Subcutaneous abdominal adipose tissue (tissue), 5 donors: ENCODE measurements at regions not wholly inside any gene's neighbourhood (a gene's known extent, or its start where the extent isn't known, plus 50 kb on each side); places are given as distances from the start of the nearest gene placed in this dataset.

Experiments used
- H3K27ac ChIP-seq: one replicate; pipeline ENCODE4 v1.7.0; 2013; ENCODE audit warnings: low read depth, mild to moderate bottlenecking, inconsistent platforms, low read length, moderate library complexity
- H3K27me3 ChIP-seq, 5 donors: one replicate each; pipeline ENCODE4 v1.7.0; 2013; ENCODE audit warnings: low read length in 5 of 5, inconsistent platforms in 1 of 5; ENCODE audit not compliant: control insufficient read depth in 5 of 5, insufficient read depth in 4 of 5
- H3K36me3 ChIP-seq, 5 donors: one replicate each; pipeline ENCODE4 v1.7.0; 2013; ENCODE audit warnings: low read length in 5 of 5; ENCODE audit not compliant: control insufficient read depth in 5 of 5, insufficient read depth in 5 of 5
- H3K4me1 ChIP-seq, 5 donors: one replicate each; pipeline ENCODE4 v1.7.0; 2013; ENCODE audit warnings: low read length in 5 of 5, mild to moderate bottlenecking in 3 of 5, moderate library complexity in 1 of 5; ENCODE audit not compliant: control insufficient read depth in 5 of 5, insufficient read depth in 5 of 5
- H3K4me3 ChIP-seq, 5 donors: one replicate each; pipeline ENCODE4 v1.7.0; 2013; ENCODE audit warnings: low read length in 5 of 5, low read depth in 1 of 5
- H3K9ac ChIP-seq, 5 donors: one replicate each; pipeline ENCODE4 v1.7.0; 2013; ENCODE audit warnings: low read length in 5 of 5, mild to moderate bottlenecking in 4 of 5, moderate library complexity in 3 of 5
- H3K9me3 ChIP-seq, 5 donors: one replicate each; pipeline ENCODE4 v1.7.0; 2013; ENCODE audit warnings: low read length in 5 of 5; ENCODE audit not compliant: control insufficient read depth in 5 of 5
- donor health status: healthy.
- donor health status: healthy.
- donor health status: healthy.
- donor health status: healthy.
- donor health status: healthy.

- H3K4me3 ChIP-seq: no peak overlapping the region
Observed at GRCh38 chr4:45353161-45353560, 626.8 kb upstream of the GNPDA2 start.

DNA sequence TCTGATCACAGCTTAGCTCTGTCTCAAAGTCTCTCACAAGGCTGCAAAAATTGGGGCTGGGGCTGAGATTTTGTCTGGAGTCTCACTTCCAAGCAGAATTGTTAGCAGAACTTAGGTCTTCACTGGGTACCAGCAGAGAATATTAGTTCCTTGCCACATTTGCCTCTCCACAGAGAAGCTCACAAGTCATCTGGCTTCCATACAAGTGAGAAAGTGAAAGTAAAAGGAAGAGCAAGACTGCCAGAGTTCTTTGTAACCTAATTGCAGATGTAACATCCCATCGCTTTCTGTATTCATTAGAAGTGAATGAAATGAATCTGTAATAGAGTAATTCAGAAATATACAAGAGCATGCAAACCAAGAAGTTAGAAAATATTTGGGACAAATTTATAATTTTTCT lies 624.1 kb upstream of the GNPDA2 start:
- peak overlapping the region in 2 of 5 donors; percentile 16 to 26 for H3K9ac ChIP-seq
- H3K9me3 ChIP-seq: no peaks in the 10 kb centered on the region
- H3K27me3 ChIP-seq: no peaks in the 10 kb centered on the region
- H3K27ac ChIP-seq: no peak overlapping the region
- H3K4me1 ChIP-seq: peaks cover 0 to 4% (median 0%) of the 10 kb centered on the region in 5 donors
- no peaks in the 10 kb centered on the region for H3K36me3 ChIP-seq
- peak overlapping the region in 3 of 5 donors; percentile 28 to 40 (median 35) for H3K4me3 ChIP-seq

More at GRCh38 chr4:45353161-45353560, 626.8 kb upstream of the GNPDA2 start:
- H3K4me1 ChIP-seq: peaks cover 0 to 4% (median 0%) of the 10 kb centered on the region in 5 donors
- H3K9ac ChIP-seq: no peak overlapping the region
- no peaks in the 10 kb centered on the region for H3K36me3 ChIP-seq
- no peaks in the 10 kb centered on the region for H3K9me3 ChIP-seq
- no peaks in the 10 kb centered on the region for H3K27me3 ChIP-seq
- no peak overlapping the region for H3K27ac ChIP-seq

GRCh38 chr4:45349859-45350258 lies 623.5 kb upstream of the GNPDA2 start:
- no peak overlapping the region for H3K4me3 ChIP-seq
- no peaks in the 10 kb centered on the region for H3K27me3 ChIP-seq
- no peak overlapping the region for H3K9ac ChIP-seq
- H3K4me1 ChIP-seq: peaks cover 0 to 4% (median 0%) of the 10 kb centered on the region in 5 donors
- H3K9me3 ChIP-seq: no peaks in the 10 kb centered on the region
- H3K36me3 ChIP-seq: no peaks in the 10 kb centered on the region
- no peak overlapping the region for H3K27ac ChIP-seq

DNA sequence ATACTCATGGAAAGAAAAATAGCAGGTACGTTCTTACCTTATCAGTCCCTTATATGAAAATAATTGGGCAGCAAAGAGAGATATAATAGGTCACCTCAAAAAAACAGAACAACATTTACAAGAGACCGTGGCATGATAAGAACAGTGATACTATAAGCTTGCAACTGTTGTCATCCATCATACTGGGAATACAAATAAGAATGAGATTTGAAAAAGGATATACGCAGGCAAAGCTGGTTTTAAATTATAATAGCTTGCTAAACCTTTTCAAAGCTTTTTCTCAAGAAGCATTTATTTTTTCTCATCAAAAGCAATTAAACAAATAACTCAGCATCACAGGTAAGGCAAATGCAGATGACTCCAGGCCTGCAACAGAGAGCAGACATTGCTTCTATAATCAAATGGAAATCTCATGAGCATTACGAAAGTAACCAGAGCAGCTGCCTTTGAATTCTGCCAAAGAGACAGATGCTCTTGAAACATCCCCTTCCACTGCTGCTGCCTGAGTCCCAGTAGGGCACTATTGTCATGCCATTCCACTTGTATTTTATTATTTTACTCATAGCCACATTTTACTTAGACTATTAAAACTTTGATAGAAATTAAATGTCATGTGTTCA lies 620.6 kb upstream of the GNPDA2 start:
- no peaks in the 10 kb centered on the region for H3K9me3 ChIP-seq

DNA sequence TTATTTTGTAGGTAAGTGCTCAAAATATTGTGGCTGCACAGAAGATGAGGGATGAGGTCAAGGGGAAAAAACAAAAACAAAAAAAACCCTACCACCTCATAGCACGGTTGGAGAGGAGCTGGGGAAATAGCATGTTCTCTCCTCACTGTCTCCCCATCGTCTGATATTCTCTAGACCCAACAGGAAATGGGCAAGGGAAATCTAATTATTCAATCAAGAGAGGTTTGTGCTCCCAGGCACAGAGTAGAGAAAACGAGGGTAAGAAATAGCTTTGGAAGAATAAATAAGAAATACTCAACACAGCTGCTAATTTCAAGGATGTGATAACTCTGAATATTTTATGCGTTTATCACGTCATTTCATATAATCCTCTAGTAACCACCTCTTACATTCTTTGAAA lies 619.2 kb upstream of the GNPDA2 start:
- no peak overlapping the region for H3K27ac ChIP-seq
- H3K27me3 ChIP-seq: no peaks in the 10 kb centered on the region
- H3K4me3 ChIP-seq: no peak overlapping the region
- H3K9me3 ChIP-seq: no peaks in the 10 kb centered on the region
- H3K9ac ChIP-seq: no peak overlapping the region
- H3K4me1 ChIP-seq: peaks cover 0 to 4% (median 0%) of the 10 kb centered on the region in 5 donors
- no peaks in the 10 kb centered on the region for H3K36me3 ChIP-seq

More for the DNA sequence above, 620.6 kb upstream of the GNPDA2 start:
- H3K36me3 ChIP-seq: no peaks in the 10 kb centered on the region
- H3K27me3 ChIP-seq: no peaks in the 10 kb centered on the region
- H3K9ac ChIP-seq: no peak overlapping the region
- peaks cover 0 to 4% (median 0%) of the 10 kb centered on the region in 5 donors for H3K4me1 ChIP-seq
- no peak overlapping the region for H3K4me3 ChIP-seq
- no peak overlapping the region for H3K27ac ChIP-seq

DNA sequence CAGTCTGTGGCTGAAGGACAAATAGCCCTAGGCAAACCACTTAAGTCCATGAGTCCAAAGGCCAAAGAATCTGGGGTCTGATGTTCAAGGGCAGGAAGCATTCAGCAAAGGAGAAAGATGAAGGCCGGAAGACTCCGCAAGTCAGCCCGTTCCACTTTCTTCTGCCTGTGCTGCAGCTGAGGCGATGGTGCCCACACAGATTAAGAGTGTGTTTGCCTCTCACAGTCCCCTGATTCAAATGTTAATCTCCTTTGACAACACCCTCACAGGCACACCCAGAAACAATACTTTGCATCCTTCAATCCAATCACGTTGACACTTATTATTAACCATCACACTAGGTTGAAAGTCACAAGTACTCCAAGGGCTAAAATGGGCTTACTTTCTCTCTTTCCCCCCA lies 605.4 kb upstream of the GNPDA2 start:
- H3K4me1 ChIP-seq: peaks cover 0 to 4% (median 0%) of the 10 kb centered on the region in 5 donors
- peaks cover 0 to under 1% (median 0%) of the 10 kb centered on the region in 5 donors for H3K9me3 ChIP-seq
- H3K27ac ChIP-seq: no peak overlapping the region
- no peaks in the 10 kb centered on the region for H3K27me3 ChIP-seq
- no peak overlapping the region for H3K4me3 ChIP-seq
- no peak overlapping the region for H3K9ac ChIP-seq
- H3K36me3 ChIP-seq: no peaks in the 10 kb centered on the region

GRCh38 chr4:45327544-45327943 lies 601.2 kb upstream of the GNPDA2 start:
- peaks cover 0 to 2% (median 0%) of the 10 kb centered on the region in 5 donors for H3K9me3 ChIP-seq
- H3K4me3 ChIP-seq: no peak overlapping the region
- H3K27ac ChIP-seq: no peak overlapping the region
- H3K4me1 ChIP-seq: no peaks in the 10 kb centered on the region
- no peaks in the 10 kb centered on the region for H3K36me3 ChIP-seq
- H3K9ac ChIP-seq: no peak overlapping the region
- no peaks in the 10 kb centered on the region for H3K27me3 ChIP-seq

DNA sequence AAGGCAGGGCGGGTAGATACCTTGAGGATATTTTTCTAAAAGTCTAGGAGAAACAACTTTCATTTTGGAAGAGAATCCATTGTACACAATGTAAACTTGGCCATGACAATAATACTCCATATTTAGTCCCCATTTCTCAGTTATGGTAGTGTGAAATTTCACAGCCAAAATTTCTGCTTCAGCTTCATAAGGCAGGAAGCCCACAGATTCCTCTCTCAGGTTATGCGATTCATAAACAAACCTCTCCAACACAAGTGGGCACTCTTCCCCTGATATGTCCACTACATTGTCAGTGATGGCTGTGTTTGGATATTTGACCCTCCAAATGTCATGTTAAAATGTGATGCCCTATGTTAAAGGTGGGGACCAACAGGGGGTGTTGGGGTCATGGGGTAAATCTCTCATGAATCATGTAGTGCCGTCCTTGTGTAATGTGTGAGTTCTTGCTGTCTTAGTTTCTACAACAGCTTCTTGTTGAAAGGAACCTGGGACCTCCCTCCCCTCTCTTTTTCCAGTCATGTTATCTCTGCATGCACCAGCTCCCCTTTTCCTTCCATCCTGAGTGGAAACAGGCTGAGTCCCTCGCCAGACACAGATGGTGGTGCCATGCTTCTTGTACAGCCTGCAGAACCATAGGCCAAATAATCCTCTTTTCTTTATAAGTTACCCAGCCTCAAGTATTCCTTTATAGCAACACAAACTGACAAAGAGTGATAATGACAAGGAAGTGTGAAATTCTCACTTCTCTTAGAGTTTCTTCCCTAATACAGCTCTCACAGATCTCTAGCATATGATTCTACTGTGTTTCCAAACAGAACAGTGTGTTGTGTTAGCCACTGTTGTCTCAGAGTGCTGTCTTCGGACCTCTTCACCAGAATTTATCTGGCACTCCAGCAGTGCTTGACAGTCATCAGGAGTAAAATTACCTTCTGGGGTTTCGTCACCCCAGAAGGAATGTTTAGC lies 598.4 kb upstream of the GNPDA2 start:
- Histone ChIP-seq H3K9ac (no peak overlapping the region), H3K36me3 (no peaks in the 10 kb centered on the region), H3K27me3 (no peaks in the 10 kb centered on the region), H3K27ac (no peak overlapping the region), H3K4me3 (no peak overlapping the region), H3K9me3 (peaks cover 0 to 2% (median 0%) of the 10 kb centered on the region in 5 donors), H3K4me1 (no peaks in the 10 kb centered on the region)

DNA sequence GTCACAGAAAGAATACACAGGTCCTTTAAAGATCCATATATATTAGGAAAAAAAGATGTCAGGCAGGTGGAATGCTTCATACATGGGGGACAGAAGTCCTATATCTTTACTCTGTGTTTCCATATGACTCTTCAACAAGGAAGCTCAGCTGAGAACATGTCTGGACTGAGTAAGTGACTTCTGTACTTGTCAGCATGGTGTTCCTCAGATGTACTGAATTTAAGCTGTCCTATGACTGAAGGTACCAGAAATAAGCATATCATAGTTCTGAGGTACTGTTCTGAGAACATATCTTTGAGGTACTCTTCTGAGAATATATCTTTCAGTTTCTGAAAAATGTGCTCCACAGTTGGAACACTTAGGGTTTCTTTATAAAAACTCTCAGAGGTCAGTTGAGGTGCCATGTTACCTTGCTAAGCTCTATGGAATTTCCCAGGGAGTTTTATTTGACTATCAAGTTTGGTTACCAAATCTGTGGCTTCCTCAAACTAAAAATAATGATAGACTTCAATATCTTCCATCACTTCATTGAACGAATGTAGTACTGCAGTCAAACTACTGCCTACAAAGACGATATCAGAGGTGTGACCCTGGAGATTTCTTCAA lies 597.2 kb upstream of the GNPDA2 start:
- H3K36me3 ChIP-seq: no peaks in the 10 kb centered on the region
- no peaks in the 10 kb centered on the region for H3K4me1 ChIP-seq
- no peak overlapping the region for H3K9ac ChIP-seq
- no peak overlapping the region for H3K27ac ChIP-seq
- H3K4me3 ChIP-seq: no peak overlapping the region
- peaks cover 0 to 2% (median 0%) of the 10 kb centered on the region in 5 donors for H3K9me3 ChIP-seq
- H3K27me3 ChIP-seq: no peaks in the 10 kb centered on the region

- no peaks in the 10 kb centered on the region for H3K9me3 ChIP-seq
- no peaks in the 10 kb centered on the region for H3K36me3 ChIP-seq
- no peak overlapping the region for H3K4me3 ChIP-seq
- H3K9ac ChIP-seq: no peak overlapping the region
- H3K27ac ChIP-seq: no peak overlapping the region
- no peaks in the 10 kb centered on the region for H3K27me3 ChIP-seq
- H3K4me1 ChIP-seq: peaks cover 0 to 17% (median 3%) of the 10 kb centered on the region in 5 donors
Observed at GRCh38 chr4:45317739-45318138, 591.4 kb upstream of the GNPDA2 start.
